ENCODE measurements at regions not wholly inside any gene's neighbourhood (a gene's known extent, or its start where the extent isn't known, plus 50 kb on each side); places are given as distances from the start of the nearest gene placed in this dataset.

- POLR2A ChIA-PET, result no interaction called here
Measured at GRCh38 chr2:12811916-12812315, 95.2 kb downstream of the TRIB2 start.

GRCh38 chr2:12813166-12813565 lies 96.4 kb downstream of the TRIB2 start:
- no TSS peak for BruUV-seq (replicated peaks)
- CTCF ChIA-PET (ENCODE audit: unreplicated experiment), result no interaction called here
- Histone ChIP-seq H2AFZ (ENCODE audit: low read length) (no peak overlapping the region), H3K9me3 (ENCODE audit: low read length) (no peaks in the 10 kb centered on the region), H3K4me2 (ENCODE audit: low read length) (no peak overlapping the region), H3K9me2 (ENCODE audit: insufficient read depth, low read length) (no peaks in the 10 kb centered on the region), H3K27ac (ENCODE audit: low read depth, low read length, poor library complexity, severe bottlenecking) (no peak overlapping the region), H3K4me1 (ENCODE audit: insufficient read depth, low read length, poor library complexity, severe bottlenecking) (no peaks in the 10 kb centered on the region), H3K4me3 (ENCODE audit: low read depth, low read length, poor library complexity, severe bottlenecking) (no peak overlapping the region), H4K20me1 (ENCODE audit: insufficient read depth, low read length) (no peaks in the 10 kb centered on the region), H3K79me2 (ENCODE audit: insufficient read depth, low read depth, low read length) (no peaks in the 10 kb centered on the region), H3K36me3 (ENCODE audit: insufficient read depth, low read length) (no peaks in the 10 kb centered on the region)
- POLR2A ChIA-PET, result no interaction called here
- DNase-seq (ENCODE audit: low spot score), result no peak
- no peak for TF ChIP-seq EZH2phosphoT487 (IDR thresholded peaks at IDR 0.05; ENCODE audit: borderline replicate concordance, low read depth, low read length)
- TF ChIP-seq, protein P1, sequence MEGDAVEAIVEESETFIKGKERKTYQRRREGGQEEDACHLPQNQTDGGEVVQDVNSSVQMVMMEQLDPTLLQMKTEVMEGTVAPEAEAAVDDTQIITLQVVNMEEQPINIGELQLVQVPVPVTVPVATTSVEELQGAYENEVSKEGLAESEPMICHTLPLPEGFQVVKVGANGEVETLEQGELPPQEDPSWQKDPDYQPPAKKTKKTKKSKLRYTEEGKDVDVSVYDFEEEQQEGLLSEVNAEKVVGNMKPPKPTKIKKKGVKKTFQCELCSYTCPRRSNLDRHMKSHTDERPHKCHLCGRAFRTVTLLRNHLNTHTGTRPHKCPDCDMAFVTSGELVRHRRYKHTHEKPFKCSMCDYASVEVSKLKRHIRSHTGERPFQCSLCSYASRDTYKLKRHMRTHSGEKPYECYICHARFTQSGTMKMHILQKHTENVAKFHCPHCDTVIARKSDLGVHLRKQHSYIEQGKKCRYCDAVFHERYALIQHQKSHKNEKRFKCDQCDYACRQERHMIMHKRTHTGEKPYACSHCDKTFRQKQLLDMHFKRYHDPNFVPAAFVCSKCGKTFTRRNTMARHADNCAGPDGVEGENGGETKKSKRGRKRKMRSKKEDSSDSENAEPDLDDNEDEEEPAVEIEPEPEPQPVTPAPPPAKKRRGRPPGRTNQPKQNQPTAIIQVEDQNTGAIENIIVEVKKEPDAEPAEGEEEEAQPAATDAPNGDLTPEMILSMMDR (conservative IDR thresholded peaks at IDR 0.05; ENCODE audit: low read length), result no peak
- intact Hi-C loops (cut with micrococcal nuclease; ENCODE audit: unreplicated experiment), result no loop called here

More at GRCh38 chr2:12811916-12812315, 95.2 kb downstream of the TRIB2 start:
- CTCF ChIA-PET (ENCODE audit: unreplicated experiment), result no interaction called here
- intact Hi-C loops (cut with micrococcal nuclease; ENCODE audit: unreplicated experiment), result no loop called here
- Histone ChIP-seq H2AFZ (ENCODE audit: low read length) (no peak overlapping the region), H3K9me2 (ENCODE audit: insufficient read depth, low read length) (no peaks in the 10 kb centered on the region), H3K4me1 (ENCODE audit: insufficient read depth, low read length, poor library complexity, severe bottlenecking) (no peaks in the 10 kb centered on the region), H3K27ac (ENCODE audit: low read depth, low read length, poor library complexity, severe bottlenecking) (no peak overlapping the region), H4K20me1 (ENCODE audit: insufficient read depth, low read length) (no peaks in the 10 kb centered on the region), H3K79me2 (ENCODE audit: insufficient read depth, low read depth, low read length) (no peaks in the 10 kb centered on the region), H3K36me3 (ENCODE audit: insufficient read depth, low read length) (no peaks in the 10 kb centered on the region), H3K9me3 (ENCODE audit: low read length) (no peaks in the 10 kb centered on the region), H3K4me2 (ENCODE audit: low read length) (no peak overlapping the region), H3K4me3 (ENCODE audit: low read depth, low read length, poor library complexity, severe bottlenecking) (no peak overlapping the region)
- no peak for DNase-seq (ENCODE audit: low spot score)
- TF ChIP-seq, protein P1 (conservative IDR thresholded peaks at IDR 0.05; ENCODE audit: low read length), result no peak
- TF ChIP-seq EZH2phosphoT487 (IDR thresholded peaks at IDR 0.05; ENCODE audit: borderline replicate concordance, low read depth, low read length), result no peak
- BruUV-seq (replicated peaks), result no TSS peak

- Histone ChIP-seq H3K36me3 (ENCODE audit: insufficient read depth, low read length) (no peaks in the 10 kb centered on the region), H4K20me1 (ENCODE audit: insufficient read depth, low read length) (no peaks in the 10 kb centered on the region), H3K27ac (ENCODE audit: low read depth, low read length, poor library complexity, severe bottlenecking) (no peak overlapping the region), H2AFZ (ENCODE audit: low read length) (no peak overlapping the region), H3K79me2 (ENCODE audit: insufficient read depth, low read depth, low read length) (no peaks in the 10 kb centered on the region), H3K4me1 (ENCODE audit: insufficient read depth, low read length, poor library complexity, severe bottlenecking) (no peaks in the 10 kb centered on the region), H3K9me3 (ENCODE audit: low read length) (no peaks in the 10 kb centered on the region), H3K9me2 (ENCODE audit: insufficient read depth, low read length) (no peaks in the 10 kb centered on the region), H3K4me3 (ENCODE audit: low read depth, low read length, poor library complexity, severe bottlenecking) (no peak overlapping the region), H3K4me2 (ENCODE audit: low read length) (no peak overlapping the region)
- DNase-seq (ENCODE audit: low spot score), result no peak
- POLR2A ChIA-PET, result no interaction called here
- CTCF ChIA-PET (ENCODE audit: unreplicated experiment), result no interaction called here
- intact Hi-C loops (cut with micrococcal nuclease; ENCODE audit: unreplicated experiment), result no loop called here
- no TSS peak for BruUV-seq (replicated peaks)
- TF ChIP-seq, protein P1 (conservative IDR thresholded peaks at IDR 0.05; ENCODE audit: low read length), result no peak
- TF ChIP-seq EZH2phosphoT487 (IDR thresholded peaks at IDR 0.05; ENCODE audit: borderline replicate concordance, low read depth, low read length), result no peak
Measured at GRCh38 chr2:12816379-12817306, 99.9 kb downstream of the TRIB2 start.
